GM19452 (cell line): ENCODE measurements at regions not wholly inside any gene's neighbourhood (a gene's known extent, or its start where the extent isn't known, plus 50 kb on each side); places are given as distances from the start of the nearest gene placed in this dataset.
A peak's percentile ranks its signal among the peaks of the same experiment; 100 is the strongest.

Experiments
- ATAC-seq: cut with Tn5 transposase; IDR thresholded peaks from one replicate; pipeline ENCODE4 v1.9.1; 2021; ENCODE audit not compliant: unreplicated experiment

DNA sequence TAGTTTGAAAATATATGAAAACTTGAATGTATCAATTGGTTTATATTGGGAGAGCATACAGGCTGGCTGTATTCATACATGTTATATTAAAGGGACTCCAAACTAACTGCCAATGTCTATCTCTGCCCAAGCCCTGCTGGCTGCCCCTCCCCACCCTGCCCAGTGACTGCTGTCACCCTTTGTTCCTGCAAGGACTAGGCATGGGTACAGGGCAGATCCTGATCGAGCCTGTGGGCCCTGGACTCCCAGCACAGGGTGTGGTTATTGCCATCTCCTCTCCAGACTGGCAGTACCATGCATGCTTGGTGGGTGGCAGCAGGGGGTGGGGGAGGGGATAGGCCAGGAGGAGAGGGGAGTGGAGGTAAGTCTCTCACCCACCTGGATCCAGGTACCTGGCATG lies 167.5 kb upstream of the RASGEF1B start:
- ATAC-seq = no peak

DNA sequence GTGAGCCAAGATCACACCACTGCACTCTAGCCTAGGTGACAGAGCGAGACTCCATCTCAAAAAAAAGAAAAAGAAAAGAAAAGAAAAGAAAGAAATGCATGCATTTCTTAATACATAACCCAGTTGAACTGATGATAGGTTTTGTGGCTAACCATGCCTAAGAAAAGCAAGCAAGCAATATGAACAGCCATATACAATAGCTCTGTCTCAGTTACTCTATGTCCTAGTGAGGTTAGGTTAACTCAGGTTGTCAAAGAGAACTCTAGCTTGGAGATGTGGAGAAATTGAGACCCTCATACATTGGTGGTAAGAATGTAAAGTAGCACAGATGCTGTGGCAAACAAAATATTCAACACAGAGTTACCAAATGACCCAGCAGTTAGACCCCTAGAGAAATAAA lies 167.0 kb upstream of the RASGEF1B start:
- ATAC-seq = no peak

- peak; percentile 78 for ATAC-seq
Observed at GRCh38 chr4:81635739-81636138, 164.0 kb upstream of the RASGEF1B start.

DNA sequence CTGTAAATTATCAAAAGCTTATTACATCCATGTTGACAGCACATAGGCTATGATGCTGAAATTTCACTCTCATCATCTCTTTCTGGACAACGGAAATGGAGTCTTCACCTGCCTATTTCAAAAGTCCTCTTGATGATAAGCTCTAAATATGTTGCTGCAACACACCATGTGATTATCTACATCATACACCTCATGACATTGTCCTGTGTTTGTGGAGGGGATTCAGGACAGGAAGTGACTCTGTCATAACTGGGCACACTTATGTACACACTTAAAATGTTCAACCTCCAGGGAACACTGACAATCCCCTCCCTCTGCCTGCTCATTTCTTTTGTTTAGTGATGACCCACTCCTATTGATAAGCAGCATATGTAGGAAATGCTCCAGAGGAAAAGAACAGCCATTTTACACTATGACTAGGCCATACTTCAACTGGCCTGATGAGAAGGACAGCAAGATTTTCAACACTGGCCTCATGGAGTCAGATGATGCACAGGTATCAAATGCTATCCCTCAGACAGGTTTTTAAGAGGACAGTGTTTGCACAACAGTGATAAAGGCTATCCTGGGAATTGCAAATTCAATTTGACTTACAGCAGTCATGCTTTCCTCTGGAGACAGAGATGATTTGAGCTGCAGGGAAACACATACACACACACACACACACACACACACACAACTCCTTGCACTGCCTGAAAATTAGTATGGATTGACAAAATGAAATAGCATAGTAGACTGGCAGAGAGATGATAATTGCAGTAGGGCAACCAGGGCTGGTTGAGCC lies 163.3 kb upstream of the RASGEF1B start:
- ATAC-seq = no peak

GRCh38 chr4:81634165-81634564 lies 162.5 kb upstream of the RASGEF1B start:
- ATAC-seq = no peak

GRCh38 chr4:81632581-81633299 lies 161.0 kb upstream of the RASGEF1B start:
- ATAC-seq = no peak

DNA sequence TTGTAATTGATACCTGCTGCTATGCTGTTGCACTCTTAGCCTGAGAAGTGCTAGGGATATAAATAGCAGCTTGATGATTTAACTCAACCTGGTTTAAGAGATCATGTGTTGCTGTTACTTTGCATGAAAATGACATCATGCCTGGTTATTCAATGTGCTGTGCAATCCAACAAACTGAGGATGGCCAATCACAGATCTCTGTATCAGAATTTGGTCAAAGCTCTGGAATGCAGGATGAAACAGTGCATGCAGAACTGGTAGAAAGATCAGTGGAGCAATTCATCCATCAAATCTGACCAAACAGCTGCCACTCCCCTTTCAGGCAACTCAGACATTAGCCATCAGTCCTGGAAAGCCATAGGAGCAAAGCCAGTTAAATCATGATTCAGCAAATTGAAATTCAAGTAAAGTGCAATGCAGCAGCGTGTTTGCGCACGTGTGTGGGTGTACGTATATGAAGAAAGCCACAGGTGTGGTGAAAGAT lies 160.3 kb upstream of the RASGEF1B start:
- ATAC-seq = peak; percentile 45

- ATAC-seq = no peak
Observed at GRCh38 chr4:81629366-81629765, 157.7 kb upstream of the RASGEF1B start.

- peak; percentile 78 for ATAC-seq
Observed at GRCh38 chr4:81628489-81628888, 156.8 kb upstream of the RASGEF1B start.

DNA sequence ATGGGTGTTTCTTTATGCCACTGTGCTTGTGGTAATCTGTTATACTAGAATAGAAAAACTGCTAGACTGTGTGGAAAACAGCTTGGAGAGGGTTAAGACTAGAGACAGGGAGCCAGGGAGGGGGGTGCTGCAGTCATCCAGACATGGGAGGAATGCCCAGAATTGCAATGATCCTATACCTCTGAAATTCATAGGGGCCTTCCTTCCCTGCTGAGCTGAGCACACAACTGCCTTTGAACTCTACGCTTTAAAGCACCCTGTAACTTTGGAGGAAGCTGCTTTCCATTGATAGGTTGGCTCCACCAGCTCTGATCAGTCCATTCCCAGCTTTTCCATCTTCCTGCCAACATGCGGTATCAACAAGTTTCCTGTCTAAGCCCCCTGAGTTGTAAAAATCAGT lies 155.9 kb upstream of the RASGEF1B start:
- ATAC-seq = no peak

DNA sequence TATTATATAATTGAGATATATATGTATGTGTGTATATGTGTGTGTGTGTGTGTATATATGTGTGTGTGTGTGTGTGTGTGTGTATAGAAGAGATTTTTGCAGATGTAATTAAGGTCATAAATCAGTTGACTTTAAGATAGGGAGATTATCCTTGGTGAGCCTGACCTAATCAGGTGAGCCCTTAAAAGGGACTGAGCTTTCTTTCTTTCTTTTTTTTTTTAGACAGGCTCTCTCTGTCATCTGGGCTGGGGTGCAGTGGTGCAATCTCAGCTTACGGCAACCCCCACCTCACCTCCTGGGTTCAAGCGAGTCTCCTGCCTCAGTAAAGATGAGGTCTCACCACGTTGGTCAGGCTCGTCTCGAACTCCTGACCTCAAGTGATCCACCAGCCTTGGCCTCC lies 155.1 kb upstream of the RASGEF1B start:
- ATAC-seq = no peak

GRCh38 chr4:81625422-81626417 lies 154.0 kb upstream of the RASGEF1B start:
- no peak for ATAC-seq

DNA sequence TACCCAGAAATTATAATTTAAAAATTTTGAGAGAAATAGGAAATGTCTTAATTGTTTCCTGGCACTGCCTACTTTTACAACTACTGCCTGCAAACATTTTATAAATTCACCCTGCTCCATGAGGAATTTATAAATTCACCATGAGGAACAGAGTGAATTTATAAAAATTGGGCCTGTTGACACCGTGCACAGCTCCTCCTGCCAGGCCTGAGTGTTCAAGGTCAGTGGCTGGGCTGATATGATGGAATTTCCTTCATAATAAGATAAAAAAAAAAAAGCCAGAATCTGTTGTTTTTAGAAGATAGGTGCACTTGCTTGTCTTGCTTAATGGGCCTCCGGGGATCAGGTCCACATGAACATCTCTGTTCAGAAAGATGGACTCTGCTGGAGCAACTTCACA lies 151.7 kb upstream of the RASGEF1B start:
- no peak for ATAC-seq

DNA sequence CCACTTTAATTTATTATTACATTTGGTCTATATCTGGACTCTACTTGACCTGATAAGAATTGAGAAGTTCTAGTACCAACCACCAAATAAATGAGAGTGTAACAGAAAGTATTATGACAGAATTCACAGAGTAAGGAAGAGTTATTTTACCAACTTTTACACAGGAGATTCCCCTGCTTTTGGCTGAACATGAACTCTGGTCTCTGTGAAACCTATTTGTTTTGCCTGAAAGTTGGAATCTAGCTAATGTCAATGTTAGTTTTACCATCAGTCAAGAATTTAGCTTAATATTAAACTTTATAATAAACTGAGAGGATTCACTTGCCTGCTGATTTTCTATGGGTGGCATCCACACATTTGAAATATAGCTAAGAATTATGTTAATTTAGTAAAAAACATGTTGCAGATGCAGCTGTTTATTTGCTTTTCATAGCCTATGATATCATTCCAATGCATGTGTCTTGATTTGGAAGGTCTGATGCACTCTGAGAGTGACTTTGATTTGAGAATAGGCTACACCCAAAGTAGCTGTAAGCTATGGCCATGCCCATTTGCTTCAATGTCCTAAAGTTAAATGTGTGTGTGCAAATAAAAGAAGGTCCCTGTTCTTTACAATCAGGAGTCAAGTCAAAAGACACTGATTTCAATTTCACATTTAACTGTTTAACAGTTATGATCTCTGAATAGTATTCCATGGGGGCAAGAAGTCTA lies 150.9 kb upstream of the RASGEF1B start:
- ATAC-seq = no peak

- no peak for ATAC-seq
Observed at GRCh38 chr4:81622028-81622427, 150.3 kb upstream of the RASGEF1B start.

DNA sequence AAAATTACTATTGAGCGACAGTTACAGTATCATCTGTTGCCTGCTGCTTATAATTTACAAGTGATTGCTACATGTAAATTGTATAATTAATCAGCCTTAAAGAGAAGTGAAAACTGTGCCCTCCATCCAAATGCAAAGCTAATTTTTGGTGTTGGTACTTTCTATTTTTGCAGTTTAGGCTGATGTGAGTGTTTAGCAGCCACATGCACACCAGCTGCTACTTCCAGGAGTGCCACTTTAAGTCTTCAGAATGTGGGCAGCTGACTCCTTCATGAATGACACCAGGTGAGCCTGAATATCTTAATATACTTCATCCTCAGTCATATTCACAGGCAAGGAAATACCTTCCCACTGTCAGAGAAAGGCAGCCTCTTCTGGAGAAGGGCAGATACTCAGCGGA lies 149.8 kb upstream of the RASGEF1B start:
- ATAC-seq = no peak

DNA sequence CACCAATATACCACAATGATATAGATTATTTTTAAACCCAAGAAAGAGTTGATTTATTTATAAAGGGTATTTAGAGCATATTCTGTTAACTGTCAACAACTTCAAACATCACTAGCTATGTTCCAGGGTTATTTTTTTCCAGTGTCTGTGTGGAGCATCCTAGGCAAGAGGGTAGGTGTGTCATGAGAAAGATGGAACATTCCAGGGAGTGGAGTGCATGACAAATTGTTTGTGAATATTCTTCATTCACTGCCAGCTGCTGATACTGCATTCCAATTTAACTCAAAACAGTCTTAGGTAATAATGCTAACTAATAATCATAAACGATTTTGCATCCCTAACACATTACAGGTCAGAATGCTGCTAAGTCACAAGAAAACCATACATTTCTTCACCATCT lies 148.7 kb upstream of the RASGEF1B start:
- ATAC-seq = no peak

DNA sequence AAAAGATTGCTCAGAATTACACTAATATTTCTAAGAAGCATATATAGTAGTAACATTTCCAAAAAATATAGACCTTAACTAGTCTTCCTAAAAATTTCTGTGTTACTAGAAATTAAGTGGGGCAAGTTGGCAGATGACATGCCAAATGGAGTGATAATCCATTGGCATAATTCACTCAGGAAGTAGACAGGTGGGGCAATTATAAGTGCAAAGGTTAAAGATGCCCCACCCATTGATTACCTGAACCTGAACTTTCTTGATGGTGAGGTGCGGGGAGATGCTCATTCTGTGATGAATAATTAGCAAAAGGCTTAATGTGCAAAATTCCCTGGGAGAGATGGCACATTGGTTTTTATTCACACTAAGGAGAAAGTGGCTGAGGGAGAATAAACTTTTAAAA lies 145.8 kb upstream of the RASGEF1B start:
- ATAC-seq = no peak

DNA sequence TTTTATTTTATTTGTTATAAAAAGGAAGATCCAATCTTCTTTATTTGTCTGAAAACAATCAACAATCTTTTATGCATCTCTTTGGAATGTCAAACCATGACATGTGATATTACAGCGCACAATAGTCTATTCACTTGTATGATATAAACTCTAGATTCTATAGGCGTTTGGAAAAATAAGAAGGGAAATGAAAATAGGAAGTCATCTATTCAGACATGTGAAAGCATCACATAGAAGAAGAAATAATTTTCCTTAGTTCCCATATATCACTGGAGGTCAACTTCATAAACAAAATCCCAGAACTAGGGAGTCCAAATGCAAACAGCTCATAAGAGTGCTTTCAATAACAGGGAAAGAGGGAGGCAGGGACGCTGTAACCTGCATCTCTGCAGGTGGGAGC lies 139.5 kb upstream of the RASGEF1B start:
- ATAC-seq = no peak

- no peak for ATAC-seq
Observed at GRCh38 chr4:81609844-81610243, 138.1 kb upstream of the RASGEF1B start.

DNA sequence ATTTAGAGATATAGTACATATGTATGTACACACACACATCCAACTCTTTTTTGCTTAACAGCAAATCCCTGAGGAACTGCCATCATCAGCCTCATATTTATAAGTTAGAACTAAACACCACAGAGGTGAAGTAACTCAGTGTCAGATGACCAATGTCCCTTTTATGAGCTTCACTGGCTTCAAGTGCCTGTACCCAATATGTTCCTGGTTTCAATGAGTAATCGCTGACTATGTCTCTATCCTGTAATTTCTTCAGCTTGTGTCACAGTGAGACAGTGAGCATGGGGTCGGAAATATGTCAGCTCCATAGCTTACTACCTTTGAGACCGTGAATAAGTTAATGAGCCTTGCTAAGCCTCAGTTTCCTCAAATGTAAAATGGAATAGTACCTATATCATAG lies 136.2 kb upstream of the RASGEF1B start:
- ATAC-seq = no peak
